GM12878 (cell line): ENCODE measurements at regions not wholly inside any gene's neighbourhood (a gene's known extent, or its start where the extent isn't known, plus 50 kb on each side); places are given as distances from the start of the nearest gene placed in this dataset.

Source experiments
- ATAC-seq: fragments of 200-7000 bp; cut with Tn5 transposase; 3 replicates; pipeline ENCODE4 v1.9.1; 2020; ENCODE audit warnings: mild to moderate bottlenecking, moderate library complexity
- BruUV-seq: library from RNA; stranded (reverse); fragments of 400-500 nt; replicated peaks from 2 replicates; lab custom pipeline; 2021; lab: Mats Ljungman, UMichigan
- CTCF ChIA-PET: fragments of 300-600 bp; sonication (Branson Sonifier 250); formaldehyde crosslinking; extraction: SDS; loops from one replicate; lab custom pipeline; 2021; ENCODE audit warnings: inconsistent platforms; lab: Yijun Ruan, JAX
- POLR2A ChIA-PET: fragments of 350-600 bp; formaldehyde crosslinking; extraction: SDS; loops from one replicate; lab custom pipeline; 2021; ENCODE audit warnings: inconsistent platforms; lab: Charles Lee
- RAD21 ChIA-PET: fragments of 300-600 bp; sonication (Branson Sonifier 250); formaldehyde crosslinking; loops from one replicate; lab custom pipeline; 2023; ENCODE audit warnings: antibody characterized with exemption; ENCODE audit not compliant: unreplicated experiment; lab: Charles Lee
- SMC1A ChIA-PET: fragments of 300-600 bp; sonication (Branson Sonifier 250); formaldehyde crosslinking; loops from one replicate; lab custom pipeline; 2023; ENCODE audit not compliant: unreplicated experiment, uncharacterized antibody; lab: Charles Lee
- DNase-seq: peaks from one replicate; pipeline ENCODE4 v3.0.0-alpha.2; 2011; ENCODE audit warnings: low read depth, low spot score
- FAIRE-seq: peaks from 3 replicates; lab custom pipeline; 2011; peaks lifted over from hg19 to GRCh38; lab: Jason Lieb, UNC
- H2AFZ ChIP-seq: 2 replicates; pipeline ENCODE4 v1.6.0; 2011; ENCODE audit warnings: low read depth, low read length, control low read depth; ENCODE audit not compliant: control insufficient read depth
- H3K27ac ChIP-seq: 2 replicates; pipeline ENCODE4 v1.5.1; 2011; ENCODE audit warnings: control low read depth; ENCODE audit not compliant: control insufficient read depth, insufficient read depth
- H3K27me3 ChIP-seq, 2 experiments: replicated peaks in 1 of 2; 2 replicates each; pipeline versions ENCODE4 v1.6.0 to v1.6.1; 2011; ENCODE audit warnings: low read length in 1 of 2; ENCODE audit not compliant: control insufficient read depth in 2 of 2, insufficient read depth in 2 of 2
- H3K36me3 ChIP-seq, 2 experiments: 2 replicates each; pipeline ENCODE4 v1.5.1; 2011; ENCODE audit warnings: low read length in 1 of 2; ENCODE audit not compliant: control insufficient read depth in 2 of 2, insufficient read depth in 2 of 2
- H3K4me1 ChIP-seq: 2 replicates; pipeline ENCODE4 v1.6.1; 2011; ENCODE audit warnings: mild to moderate bottlenecking, low read length, moderate library complexity, mixed read lengths; ENCODE audit not compliant: control insufficient read depth, insufficient read depth
- H3K4me2 ChIP-seq: 2 replicates; pipeline ENCODE4 v1.6.0; 2011; ENCODE audit warnings: control low read depth; ENCODE audit not compliant: control insufficient read depth, insufficient read depth
- H3K4me3 ChIP-seq: fragments of 200-600 bp; sonication (generic); 2 replicates; pipeline ENCODE4 v1.5.1; 2016
- H3K79me2 ChIP-seq: 2 replicates; pipeline ENCODE4 v1.6.0; 2011; ENCODE audit warnings: low read length; ENCODE audit not compliant: control insufficient read depth, insufficient read depth
- H3K9ac ChIP-seq: 2 replicates; pipeline ENCODE4 v1.8.0; 2011; ENCODE audit warnings: low read length, control low read depth, mixed read lengths; ENCODE audit not compliant: control insufficient read depth, insufficient read depth
- H3K9me3 ChIP-seq: replicated peaks from 3 replicates; pipeline ENCODE4 v1.5.1; 2011; ENCODE audit warnings: mild to moderate bottlenecking, low read length; ENCODE audit not compliant: control insufficient read depth, insufficient read depth
- H4K20me1 ChIP-seq: 2 replicates; pipeline ENCODE4 v1.6.0; 2011; ENCODE audit not compliant: control insufficient read depth, insufficient read depth
- BHLHE40 ChIP-seq, 2 experiments: fragments of 450-650 bp in 1 of 2; IDR thresholded peaks; 2 replicates each; pipeline ENCODE4 v1.6.1; 2011 to 2017; ENCODE audit warnings: low read depth in 2 of 2, borderline replicate concordance in 1 of 2, improper control_type of control experiment in 1 of 2, low read length in 1 of 2, mild to moderate bottlenecking in 1 of 2
- CEBPB ChIP-seq, 2 experiments: fragments of 150-350 bp in 1 of 2; IDR thresholded peaks; 2 replicates each; pipeline ENCODE4 v1.6.1; 2012 to 2014; ENCODE audit warnings: low read depth in 2 of 2, low read length in 2 of 2, borderline replicate concordance in 1 of 2, inconsistent platforms in 1 of 2
- CHD4 ChIP-seq: fragments of 200-600 bp; sonication (generic); IDR thresholded peaks from 2 replicates; pipeline ENCODE4 v1.6.1; 2016; ENCODE audit warnings: mild to moderate bottlenecking
- JUNB ChIP-seq: IDR thresholded peaks from 2 replicates; pipeline ENCODE4 v1.6.1; 2016; ENCODE audit warnings: antibody characterized with exemption, mild to moderate bottlenecking
- KLF5 ChIP-seq: fragments of 450-650 bp; IDR thresholded peaks from 2 replicates; pipeline ENCODE4 v1.6.1; 2014; ENCODE audit warnings: mild to moderate bottlenecking; ENCODE audit not compliant: partially characterized antibody
- NRF1 ChIP-seq: conservative IDR thresholded peaks from 2 replicates; pipeline ENCODE4 v1.6.1; 2011; ENCODE audit warnings: mild to moderate bottlenecking, low read depth, low read length, improper control_type of control experiment
- POU2F2 ChIP-seq: IDR thresholded peaks from 3 replicates; pipeline ENCODE4 v1.6.1; 2011; ENCODE audit warnings: low read depth, mild to moderate bottlenecking, low read length, borderline replicate concordance
- RELB ChIP-seq: fragments of 450-650 bp; IDR thresholded peaks from 2 replicates; pipeline ENCODE4 v1.6.1; 2017; ENCODE audit warnings: low read depth, mild to moderate bottlenecking, moderate library complexity
- TCF7 ChIP-seq: IDR thresholded peaks from 2 replicates; pipeline ENCODE4 v1.6.1; 2014; ENCODE audit warnings: antibody characterized with exemption, borderline replicate concordance
- USF2 ChIP-seq: IDR thresholded peaks from 2 replicates; pipeline ENCODE4 v1.6.1; 2011; ENCODE audit warnings: low read depth, low read length, improper control_type of control experiment, borderline replicate concordance
- in situ Hi-C: fragments of 300-500 bp; cut with MboI; formaldehyde crosslinking; loops from 9 replicates; pipeline ENCODE4 v1.14.3; 2018; ENCODE audit warnings: mixed read lengths
- intact Hi-C: fragments of 100-400 bp; cut with micrococcal nuclease; formaldehyde crosslinking; loops from one replicate; pipeline ENCODE4 v1.14.2; 2022; ENCODE audit not compliant: unreplicated experiment

DNA sequence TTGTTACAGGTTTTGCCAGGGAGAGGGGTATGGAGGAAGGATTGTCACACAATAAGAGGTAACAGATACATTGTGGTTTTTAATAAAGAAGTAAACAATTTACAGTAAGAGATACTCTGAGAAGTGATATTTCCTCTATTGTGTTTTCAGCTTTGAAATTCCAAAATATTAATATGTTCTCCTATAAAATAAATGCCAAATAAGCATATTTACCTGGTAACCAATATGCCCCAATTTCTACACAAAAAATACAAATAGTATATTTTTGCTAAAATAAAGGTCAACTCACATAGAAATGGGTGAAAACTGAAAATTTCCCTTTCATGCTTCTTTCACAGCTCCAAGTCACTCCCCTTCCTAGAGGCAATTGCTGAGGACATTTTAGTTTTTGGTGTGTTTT, 437.4 kb upstream of the UBE2E2 start:
- DNase-seq (no peak), ATAC-seq (no peak)
- no peak for TF ChIP-seq TCF7
- no peak for TF ChIP-seq BHLHE40 (IDR thresholded peaks at IDR 0.05; ENCODE audit: borderline replicate concordance in 1 of 2, low read depth in 2 of 2, low read length in 1 of 2)
- no peak for TF ChIP-seq KLF5
- TF ChIP-seq RELB: no peak
- TF ChIP-seq NRF1: no peak
- no peak for TF ChIP-seq USF2
- TF ChIP-seq JUNB: no peak
- TF ChIP-seq CHD4: no peak
- TF ChIP-seq CEBPB (IDR thresholded peaks at IDR 0.05; ENCODE audit: borderline replicate concordance in 1 of 2, low read depth in 2 of 2, low read length in 2 of 2): no peak
- no peak for TF ChIP-seq POU2F2
- TF ChIP-seq, all 136 proteins: peak for 0

More for the DNA sequence above, 437.4 kb upstream of the UBE2E2 start:
- Histone ChIP-seq H4K20me1 (no peaks in the 10 kb centered on the region), H3K4me3 (no peak overlapping the region), H3K27ac (no peak overlapping the region), H3K27me3 (no peaks in the 10 kb centered on the region), H3K36me3 (no peaks in the 10 kb centered on the region), H3K9me3 (no peaks in the 10 kb centered on the region), H3K9ac (no peak overlapping the region), H2AFZ (no peak overlapping the region), H3K79me2 (no peaks in the 10 kb centered on the region), H3K4me1 (no peaks in the 10 kb centered on the region), H3K4me2 (no peak overlapping the region)
- intact Hi-C loops (no loop called here), in situ Hi-C loops (no loop called here)
- RAD21 ChIA-PET: no interaction called here
- CTCF ChIA-PET: no interaction called here
- POLR2A ChIA-PET: no interaction called here
- no TSS peak for BruUV-seq
- SMC1A ChIA-PET: no interaction called here
- FAIRE-seq: no peak
